Fibroblast of peridontal ligament (primary cell): ENCODE measurements at regions not wholly inside any gene's neighbourhood (a gene's known extent, or its start where the extent isn't known, plus 50 kb on each side); places are given as distances from the start of the nearest gene placed in this dataset.

Experiments used
- DNase-seq: peaks from one replicate; pipeline ENCODE4 v3.0.0-alpha.2; 2010; ENCODE audit errors: extremely low read depth

- DNase-seq, result no peak
Observed at GRCh38 chr21:43364261-43364510, 62.7 kb downstream of the SIK1 start.

DNA sequence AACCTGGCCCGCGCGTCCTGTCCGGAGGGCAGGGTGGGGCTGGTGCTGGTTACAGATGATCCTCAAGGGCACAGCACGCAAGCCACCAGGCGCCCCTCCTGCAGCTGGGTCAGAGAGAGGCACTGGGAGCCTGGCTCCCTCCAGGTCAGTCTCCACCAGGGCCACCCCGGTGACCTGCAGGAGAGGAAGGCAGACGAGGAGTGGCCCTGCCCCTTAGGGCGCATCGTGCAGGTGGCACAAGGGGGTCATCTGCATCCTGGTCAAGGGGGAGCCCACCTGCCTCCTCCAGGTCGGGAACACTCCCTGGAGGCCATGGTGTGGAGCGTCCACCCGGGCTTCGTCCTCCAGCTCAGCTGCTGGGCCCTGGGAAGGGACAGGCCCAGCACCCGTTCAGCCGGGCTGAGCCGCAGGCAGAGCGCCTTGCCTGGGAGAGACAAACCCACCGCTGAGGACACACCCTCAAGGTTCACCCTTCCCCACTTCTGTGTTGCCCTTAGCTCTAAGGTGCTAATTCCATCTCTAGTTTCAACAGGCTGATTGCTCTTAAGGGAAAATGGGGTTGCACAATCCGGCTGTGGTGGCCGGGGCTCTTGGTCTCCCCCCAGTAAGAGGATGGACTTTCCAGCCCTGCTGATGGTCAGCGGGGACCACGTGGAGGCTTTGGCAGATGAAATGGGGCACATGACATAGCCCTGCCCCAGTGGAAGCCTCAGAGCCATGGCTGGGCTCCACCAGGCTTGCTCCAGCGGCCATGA lies 63.2 kb downstream of the SIK1 start:
- DNase-seq, result no peak

DNA sequence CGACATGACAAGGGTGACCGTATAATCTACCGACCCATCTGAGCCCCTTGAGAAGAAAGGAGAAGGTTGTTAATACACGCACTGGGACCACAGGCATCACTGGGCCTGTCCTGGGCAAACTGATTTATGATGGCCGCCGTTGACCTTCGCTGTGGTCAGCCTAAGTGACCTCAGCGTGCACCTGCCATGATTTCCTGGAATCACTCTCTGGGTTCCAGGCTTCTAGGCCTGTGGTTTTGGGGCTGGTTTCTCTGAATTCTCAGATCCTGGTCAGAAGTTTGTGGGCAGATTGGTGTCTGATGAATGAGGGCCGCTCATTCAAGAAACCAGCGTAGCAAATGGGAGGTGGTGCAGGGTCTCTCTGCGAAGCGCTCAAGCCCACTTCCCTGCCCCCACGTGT lies 64.0 kb downstream of the SIK1 start:
- no peak for DNase-seq

DNA sequence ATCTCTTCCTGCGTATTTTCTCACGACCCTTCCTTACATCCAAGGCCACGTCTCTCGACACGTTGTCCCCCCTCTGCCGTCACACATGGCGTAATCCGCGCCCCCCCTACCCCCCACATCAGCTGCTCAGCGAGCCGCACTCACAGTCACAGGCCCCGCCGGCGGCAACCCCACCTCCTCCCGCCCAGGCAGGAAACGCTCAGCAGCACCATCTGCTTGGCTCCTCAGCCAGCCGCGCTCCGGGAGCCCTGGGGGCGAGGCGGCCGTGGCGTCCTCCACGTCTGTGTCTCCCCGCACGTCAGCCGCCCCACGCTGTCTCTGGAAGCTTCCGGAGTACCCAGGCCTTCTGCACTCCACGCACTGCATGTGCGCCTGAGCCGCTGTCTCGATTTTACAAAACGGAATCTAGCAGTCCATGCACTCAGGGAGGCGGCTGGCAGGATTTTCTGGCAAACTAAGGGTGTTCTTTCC lies 64.6 kb downstream of the SIK1 start:
- peak; percentile 6 for DNase-seq

DNA sequence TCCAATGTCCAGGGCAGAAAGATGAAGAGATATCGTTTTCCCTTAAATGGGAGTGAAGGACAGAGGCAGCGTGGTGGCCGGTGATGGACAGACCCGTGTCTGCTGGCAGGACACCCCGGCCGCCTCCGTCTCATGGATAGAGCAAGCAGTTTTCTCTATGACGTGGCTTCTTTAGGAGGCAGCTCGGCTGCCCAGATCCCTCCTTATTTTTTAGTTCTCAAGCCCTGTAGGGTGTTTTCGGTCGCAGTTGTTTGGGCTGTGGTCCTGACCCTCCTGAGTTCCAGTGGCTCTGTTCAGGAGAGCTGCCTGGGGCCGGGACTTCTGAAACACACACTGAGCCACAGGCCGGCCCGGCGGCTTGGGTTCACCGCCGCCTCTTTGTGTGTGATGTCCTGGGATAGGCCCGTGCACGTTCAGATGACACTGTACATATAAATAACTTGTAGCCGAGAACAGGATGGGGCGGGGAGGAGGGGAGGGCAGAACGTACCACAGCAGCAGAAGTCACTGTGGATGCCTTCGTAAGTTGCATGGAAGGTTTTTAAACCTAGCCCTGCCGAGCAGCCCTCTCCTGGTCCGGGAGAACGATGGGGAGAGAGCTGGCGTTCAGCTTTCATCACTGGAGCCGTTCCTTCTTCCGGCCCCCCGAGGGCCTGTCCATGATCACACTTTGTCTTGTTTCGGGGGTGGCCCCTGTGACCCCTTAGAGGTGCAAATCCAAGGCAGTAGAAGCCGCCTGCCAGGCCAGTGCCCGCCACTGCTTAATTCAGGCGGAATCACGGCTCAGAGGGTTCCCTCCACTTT lies 65.2 kb downstream of the SIK1 start:
- DNase-seq, result no peak

DNA sequence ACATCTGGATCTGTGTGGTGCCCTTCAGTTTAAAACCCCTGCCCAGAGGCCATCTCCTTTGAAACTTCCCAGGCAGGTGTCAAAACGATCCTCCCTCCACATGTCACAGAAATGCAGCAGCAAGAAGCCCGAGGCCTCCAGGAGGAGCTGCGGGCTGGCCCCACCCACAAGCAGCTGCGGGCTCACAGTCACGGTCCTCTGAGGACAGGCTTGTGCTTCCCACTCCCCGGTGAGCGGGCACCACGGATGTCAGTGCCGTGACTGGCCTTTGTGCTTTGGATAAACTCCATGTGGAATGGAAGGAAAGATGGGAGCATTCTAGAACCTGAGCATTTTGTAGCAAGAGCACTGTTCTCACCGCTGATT lies 65.8 kb downstream of the SIK1 start:
- DNase-seq, result no peak

GRCh38 chr21:43360441-43361126 lies 66.3 kb downstream of the SIK1 start:
- DNase-seq, result no peak

GRCh38 chr21:43358940-43359822 lies 67.8 kb downstream of the SIK1 start:
- DNase-seq, result no peak

DNA sequence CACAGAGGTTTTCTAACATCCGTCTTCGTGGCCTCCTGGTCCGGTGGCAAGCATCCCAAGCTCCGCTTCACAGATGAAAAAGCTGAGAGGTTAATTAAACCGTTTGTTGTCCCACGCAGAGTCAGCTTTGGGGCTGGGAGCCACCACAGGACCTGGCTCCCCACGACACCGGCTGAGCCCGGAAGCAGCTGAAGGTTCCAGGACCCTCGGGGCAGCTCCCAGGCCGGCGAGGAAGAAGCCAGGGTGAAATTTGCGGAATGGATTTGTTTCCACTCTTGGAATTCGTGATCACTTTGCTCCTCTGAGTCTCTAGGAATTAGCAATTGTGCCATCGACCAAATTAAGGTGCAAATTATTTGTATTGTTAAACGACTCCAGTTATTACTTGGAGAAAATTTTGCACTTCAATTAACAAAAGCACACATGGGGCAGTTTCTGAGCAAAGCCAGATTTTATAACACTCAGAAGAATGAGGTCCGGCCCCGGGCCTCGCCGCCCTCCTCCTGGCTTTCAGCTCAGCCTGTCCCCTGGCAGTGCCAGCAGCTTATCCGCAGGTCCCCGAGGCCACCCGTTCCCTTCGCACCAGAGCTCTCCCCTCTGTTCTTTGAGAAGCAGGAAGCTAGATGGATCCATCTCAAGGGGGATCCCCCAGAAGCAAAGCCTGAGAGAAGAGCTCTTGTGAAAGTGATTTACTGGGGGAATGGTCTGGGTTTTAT lies 69.1 kb downstream of the SIK1 start:
- DNase-seq, result no peak

- DNase-seq, result no peak
Observed at GRCh38 chr21:43355925-43356289, 71.0 kb downstream of the SIK1 start.

GRCh38 chr21:43355266-43355924 lies 71.5 kb downstream of the SIK1 start:
- DNase-seq, result no peak

DNA sequence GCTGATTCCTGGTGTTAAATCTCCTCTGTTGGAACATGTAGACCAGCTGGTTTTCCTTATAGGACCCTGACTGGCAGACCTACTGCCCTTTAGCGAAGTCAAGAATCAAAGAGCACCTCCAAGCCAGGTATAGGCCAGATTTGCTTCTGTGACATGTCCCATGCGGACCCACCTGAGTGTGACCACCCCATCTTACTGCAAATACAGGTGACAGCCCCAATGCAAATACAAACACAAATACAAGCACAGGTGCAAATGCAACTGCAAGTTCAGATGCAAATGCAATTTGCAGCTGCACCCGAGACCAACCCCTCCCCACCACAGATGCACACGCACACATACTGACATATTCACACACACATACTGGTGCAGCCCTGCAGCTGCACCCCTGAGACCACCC lies 72.3 kb downstream of the SIK1 start:
- DNase-seq, result no peak

DNA sequence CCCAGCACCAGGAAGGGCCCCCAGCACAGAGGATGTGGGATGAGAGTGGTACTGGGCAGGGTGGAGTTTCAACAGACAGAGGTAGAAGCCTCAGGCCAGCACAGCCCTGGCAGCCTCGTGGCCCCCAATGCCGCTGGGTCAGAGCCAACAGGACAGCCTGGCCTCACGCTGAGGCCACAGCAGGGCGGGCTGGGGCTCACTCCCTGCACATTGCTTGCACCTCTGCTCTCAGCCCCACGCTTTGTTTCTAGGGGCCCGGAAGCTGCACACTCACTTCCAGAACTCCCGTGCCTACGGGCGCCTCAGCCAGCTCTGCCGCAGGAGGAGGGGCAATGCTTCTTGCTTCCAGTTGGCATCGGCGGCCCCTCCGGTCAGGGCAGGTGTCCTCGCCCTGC lies 72.9 kb downstream of the SIK1 start:
- no peak for DNase-seq

GRCh38 chr21:43353282-43354025 lies 73.5 kb downstream of the SIK1 start:
- DNase-seq, result no peak

- DNase-seq, result no peak
Observed at GRCh38 chr21:43352568-43353281, 74.2 kb downstream of the SIK1 start.

DNA sequence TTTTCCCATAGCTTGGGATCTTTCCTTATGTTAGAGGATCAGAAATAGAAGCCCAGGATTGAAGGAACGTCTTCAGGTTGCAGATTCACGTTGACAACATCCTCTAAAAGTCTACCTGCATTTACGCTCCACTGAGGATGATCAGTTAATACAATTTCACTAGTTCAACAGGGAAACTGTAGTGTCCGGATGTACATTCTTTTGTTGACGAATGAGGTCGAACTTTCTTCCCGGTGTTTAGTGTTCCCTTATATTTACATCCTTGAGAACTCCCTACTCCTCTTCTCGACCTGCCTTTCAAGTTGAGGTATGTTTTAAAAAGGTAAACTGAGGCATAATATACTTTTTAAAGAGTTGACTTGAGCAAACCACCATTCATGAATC lies 74.8 kb downstream of the SIK1 start:
- no peak for DNase-seq

GRCh38 chr21:43351501-43352153 lies 75.3 kb downstream of the SIK1 start:
- no peak for DNase-seq

DNA sequence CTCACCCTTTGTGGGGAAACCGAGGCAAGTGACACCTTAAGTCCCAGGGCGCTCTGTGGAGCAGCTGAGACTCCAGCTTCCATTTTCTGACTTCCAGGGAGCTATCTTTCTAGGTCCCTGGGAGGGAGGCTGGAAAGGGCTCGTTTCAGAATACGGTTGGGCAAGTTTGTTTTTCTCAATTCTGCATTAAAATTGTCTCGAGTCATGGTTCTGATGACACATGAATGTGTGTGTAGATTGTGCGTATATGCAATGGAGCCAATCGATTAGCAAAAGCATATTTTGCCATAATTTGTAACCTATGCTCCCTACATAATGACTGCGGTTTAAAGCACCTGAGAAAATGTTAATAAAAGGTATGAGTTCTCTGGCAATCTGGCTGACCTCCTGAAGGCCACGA lies 77.3 kb downstream of the SIK1 start:
- no peak for DNase-seq

DNA sequence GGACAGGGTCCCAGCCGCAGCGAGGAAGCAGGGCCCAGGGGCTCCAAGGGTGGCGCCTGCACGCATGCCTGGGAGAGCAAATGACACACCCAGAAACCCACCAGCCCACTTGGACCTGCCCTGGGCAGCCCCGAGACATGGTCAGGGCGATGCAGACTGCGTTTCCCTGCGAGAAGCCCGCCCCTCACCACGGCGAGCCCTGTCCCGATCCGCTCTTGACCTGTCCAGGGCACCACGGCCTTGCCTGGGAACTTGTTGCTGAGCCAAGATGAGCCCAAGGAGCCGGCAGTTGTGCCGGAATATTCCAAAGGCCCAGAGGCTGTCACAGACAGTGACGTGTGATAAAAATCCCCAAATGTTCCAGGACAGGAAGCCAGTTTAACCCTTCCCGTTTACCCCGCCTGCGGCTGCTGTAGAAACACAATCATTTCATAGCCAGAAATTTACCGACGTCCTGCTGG lies 78.1 kb downstream of the SIK1 start:
- DNase-seq, result no peak
